HG02623 (cell line): ENCODE measurements at regions not wholly inside any gene's neighbourhood (a gene's known extent, or its start where the extent isn't known, plus 50 kb on each side); places are given as distances from the start of the nearest gene placed in this dataset.

Experiments
- ATAC-seq: cut with Tn5 transposase; IDR thresholded peaks from one replicate; pipeline ENCODE4 v1.9.1; 2021; ENCODE audit warnings: moderate library complexity; ENCODE audit not compliant: unreplicated experiment

- ATAC-seq = no peak
These were observed 138.6 kb upstream of the EPHA4 start for GRCh38 chr2:221710744-221711143.

GRCh38 chr2:221708902-221709301 lies 136.8 kb upstream of the EPHA4 start:
- no peak for ATAC-seq

- no peak for ATAC-seq
These were observed 133.2 kb upstream of the EPHA4 start for GRCh38 chr2:221705185-221705877.

- no peak for ATAC-seq
These were observed 132.3 kb upstream of the EPHA4 start for GRCh38 chr2:221704442-221704841.

- no peak for ATAC-seq
These were observed 121.3 kb upstream of the EPHA4 start for GRCh38 chr2:221693365-221693764.

- no peak for ATAC-seq
These were observed 119.5 kb upstream of the EPHA4 start for GRCh38 chr2:221691571-221691970.

GRCh38 chr2:221689140-221689539 lies 117.0 kb upstream of the EPHA4 start:
- ATAC-seq = no peak

GRCh38 chr2:221680548-221680947 lies 108.4 kb upstream of the EPHA4 start:
- ATAC-seq = no peak

GRCh38 chr2:221677688-221678087 lies 105.6 kb upstream of the EPHA4 start:
- ATAC-seq = no peak

GRCh38 chr2:221676566-221677172 lies 104.6 kb upstream of the EPHA4 start:
- no peak for ATAC-seq

- no peak for ATAC-seq
These were observed 103.3 kb upstream of the EPHA4 start for GRCh38 chr2:221675201-221675908.

- no peak for ATAC-seq
These were observed 102.3 kb upstream of the EPHA4 start for GRCh38 chr2:221674446-221674845.

GRCh38 chr2:221673248-221673647 lies 101.1 kb upstream of the EPHA4 start:
- ATAC-seq = no peak

GRCh38 chr2:221671515-221671914 lies 99.4 kb upstream of the EPHA4 start:
- no peak for ATAC-seq

- ATAC-seq = no peak
These were observed 90.7 kb upstream of the EPHA4 start for GRCh38 chr2:221662689-221663391.

- ATAC-seq = no peak
These were observed 85.7 kb upstream of the EPHA4 start for GRCh38 chr2:221657806-221658205.

- ATAC-seq = no peak
These were observed 83.2 kb upstream of the EPHA4 start for GRCh38 chr2:221655300-221655699.

- no peak for ATAC-seq
These were observed 81.1 kb upstream of the EPHA4 start for GRCh38 chr2:221653182-221653581.

- no peak for ATAC-seq
These were observed 77.1 kb upstream of the EPHA4 start for GRCh38 chr2:221649051-221649775.

- ATAC-seq = no peak
These were observed 70.3 kb upstream of the EPHA4 start for GRCh38 chr2:221642447-221642846.
